ENCODE measurements at regions not wholly inside any gene's neighbourhood (a gene's known extent, or its start where the extent isn't known, plus 50 kb on each side); places are given as distances from the start of the nearest gene placed in this dataset.

GRCh38 chr4:108334031-108334430 lies 165.3 kb upstream of the LEF1 start:
- H3K4me3 ChIP-seq (ENCODE audit: low read depth, low read length) = no peak overlapping the region

GRCh38 chr4:108333353-108333942 lies 164.7 kb upstream of the LEF1 start:
- TF ChIP-seq, protein P1, sequence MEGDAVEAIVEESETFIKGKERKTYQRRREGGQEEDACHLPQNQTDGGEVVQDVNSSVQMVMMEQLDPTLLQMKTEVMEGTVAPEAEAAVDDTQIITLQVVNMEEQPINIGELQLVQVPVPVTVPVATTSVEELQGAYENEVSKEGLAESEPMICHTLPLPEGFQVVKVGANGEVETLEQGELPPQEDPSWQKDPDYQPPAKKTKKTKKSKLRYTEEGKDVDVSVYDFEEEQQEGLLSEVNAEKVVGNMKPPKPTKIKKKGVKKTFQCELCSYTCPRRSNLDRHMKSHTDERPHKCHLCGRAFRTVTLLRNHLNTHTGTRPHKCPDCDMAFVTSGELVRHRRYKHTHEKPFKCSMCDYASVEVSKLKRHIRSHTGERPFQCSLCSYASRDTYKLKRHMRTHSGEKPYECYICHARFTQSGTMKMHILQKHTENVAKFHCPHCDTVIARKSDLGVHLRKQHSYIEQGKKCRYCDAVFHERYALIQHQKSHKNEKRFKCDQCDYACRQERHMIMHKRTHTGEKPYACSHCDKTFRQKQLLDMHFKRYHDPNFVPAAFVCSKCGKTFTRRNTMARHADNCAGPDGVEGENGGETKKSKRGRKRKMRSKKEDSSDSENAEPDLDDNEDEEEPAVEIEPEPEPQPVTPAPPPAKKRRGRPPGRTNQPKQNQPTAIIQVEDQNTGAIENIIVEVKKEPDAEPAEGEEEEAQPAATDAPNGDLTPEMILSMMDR (conservative IDR thresholded peaks at IDR 0.05; ENCODE audit: low read depth, low read length) = no peak
- DNase-seq (ENCODE audit: low read depth) = no peak
- no peak overlapping the region for H3K4me3 ChIP-seq (ENCODE audit: low read depth, low read length)

More at GRCh38 chr4:108334031-108334430, 165.3 kb upstream of the LEF1 start:
- DNase-seq (ENCODE audit: low read depth) = no peak
- TF ChIP-seq, protein P1 (conservative IDR thresholded peaks at IDR 0.05; ENCODE audit: low read depth, low read length) = no peak

DNA sequence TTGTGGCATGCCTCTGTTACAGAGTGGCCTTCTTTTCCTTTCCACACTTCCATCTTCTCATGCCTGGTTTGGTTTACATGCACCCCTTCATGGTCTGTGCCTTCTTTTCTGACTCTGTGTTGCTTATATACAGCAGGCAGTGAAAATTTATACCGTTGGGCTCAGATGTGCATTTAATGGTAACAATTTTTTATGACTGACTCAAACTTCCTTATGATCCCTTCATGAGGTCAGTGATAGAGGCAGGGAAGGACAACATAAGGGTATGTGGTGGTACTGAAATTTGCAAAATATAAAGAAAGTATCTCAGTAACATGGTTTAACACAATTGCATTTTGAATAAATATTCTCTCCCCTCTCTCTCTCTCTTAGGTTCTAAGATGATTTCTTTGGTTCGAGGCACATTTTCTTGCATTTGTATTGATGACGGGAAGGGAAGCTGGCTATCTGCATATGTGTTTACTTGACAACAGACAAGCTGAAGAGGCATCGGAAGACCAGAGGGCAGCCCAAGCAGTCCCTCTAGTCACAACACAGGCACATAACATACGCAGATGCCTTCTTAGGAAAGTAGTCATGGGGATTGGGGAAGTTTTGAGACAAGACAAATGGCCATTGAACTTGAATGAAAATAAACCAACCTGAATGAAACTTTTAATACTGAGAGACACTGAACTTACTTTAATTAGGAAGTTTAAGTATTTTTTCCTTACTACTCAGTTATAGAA lies 163.3 kb upstream of the LEF1 start:
- TF ChIP-seq, protein P1 (conservative IDR thresholded peaks at IDR 0.05; ENCODE audit: low read depth, low read length) = no peak
- no peak for DNase-seq (ENCODE audit: low read depth)

GRCh38 chr4:108328383-108328732 lies 159.6 kb upstream of the LEF1 start:
- no peak for DNase-seq (ENCODE audit: low read depth)
- no peak overlapping the region for H3K4me3 ChIP-seq (ENCODE audit: low read depth, low read length)
- TF ChIP-seq, protein P1 (conservative IDR thresholded peaks at IDR 0.05; ENCODE audit: low read depth, low read length) = no peak

More for the DNA sequence above, 163.3 kb upstream of the LEF1 start:
- no peak overlapping the region for H3K4me3 ChIP-seq (ENCODE audit: low read depth, low read length)

DNA sequence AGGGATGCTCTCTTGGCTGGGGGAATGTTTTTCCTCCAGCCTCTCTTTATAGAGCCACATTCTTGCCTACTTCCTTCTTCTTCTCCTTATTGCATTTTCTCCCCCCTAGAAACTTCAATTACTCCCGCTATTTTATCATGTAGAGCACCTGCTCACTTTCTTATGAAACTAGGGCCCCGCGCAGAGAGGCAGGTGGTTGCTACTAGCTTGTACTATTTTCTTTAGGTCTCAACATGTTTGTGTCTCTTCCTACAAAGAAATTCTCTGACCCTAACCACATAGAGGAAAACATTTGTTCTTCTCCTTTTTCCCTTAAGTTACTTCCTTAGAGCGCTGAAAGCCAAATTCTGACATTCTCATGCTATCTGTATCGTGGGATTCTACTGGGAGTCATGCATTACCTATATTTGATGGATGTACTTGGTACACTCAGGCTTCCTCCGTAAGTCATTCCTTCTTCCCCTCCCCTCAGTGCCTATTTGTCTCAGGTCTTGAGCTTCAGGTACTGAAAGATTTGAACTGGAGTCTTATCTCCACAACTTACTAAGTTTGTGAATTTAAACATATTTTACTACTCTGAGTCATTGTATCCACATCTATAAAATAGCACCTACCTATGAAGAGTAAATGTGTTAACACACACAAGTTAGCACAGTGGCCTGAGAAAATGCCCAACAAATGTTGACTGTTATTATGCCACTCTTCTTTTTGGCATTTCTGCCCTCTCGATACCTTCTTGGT lies 159.1 kb upstream of the LEF1 start:
- no peak for DNase-seq (ENCODE audit: low read depth)
- TF ChIP-seq, protein P1 (conservative IDR thresholded peaks at IDR 0.05; ENCODE audit: low read depth, low read length) = no peak
- H3K4me3 ChIP-seq (ENCODE audit: low read depth, low read length) = no peak overlapping the region

- TF ChIP-seq, protein P1 (conservative IDR thresholded peaks at IDR 0.05; ENCODE audit: low read depth, low read length) = no peak
- DNase-seq (ENCODE audit: low read depth) = no peak
- H3K4me3 ChIP-seq (ENCODE audit: low read depth, low read length) = no peak overlapping the region
Measured at GRCh38 chr4:108325561-108325960, 156.8 kb upstream of the LEF1 start.
